Bronchial epithelial cell (primary cell): ENCODE measurements at regions not wholly inside any gene's neighbourhood (a gene's known extent, or its start where the extent isn't known, plus 50 kb on each side); places are given as distances from the start of the nearest gene placed in this dataset.

Experiments used
- DNase-seq: peaks from one replicate; pipeline ENCODE4 v3.0.0-alpha.2; 2010; ENCODE audit warnings: low read depth
- FAIRE-seq: peaks from 2 replicates; lab custom pipeline; 2011; peaks lifted over from hg19 to GRCh38; lab: Jason Lieb, UNC
- H3K27me3 ChIP-seq: 2 replicates; pipeline ENCODE4 v1.5.1; 2011; ENCODE audit warnings: low read length; ENCODE audit not compliant: control insufficient read depth, insufficient read depth
- H3K36me3 ChIP-seq: 2 replicates; pipeline ENCODE4 v1.5.1; 2011; ENCODE audit warnings: low read length; ENCODE audit not compliant: control insufficient read depth, insufficient read depth
- H3K4me3 ChIP-seq: 2 replicates; pipeline ENCODE4 v1.5.1; 2011; ENCODE audit warnings: mild to moderate bottlenecking, low read depth, low read length, control low read depth
- CTCF ChIP-seq: IDR thresholded peaks from 2 replicates; pipeline ENCODE4 v1.5.1; 2011; ENCODE audit warnings: mild to moderate bottlenecking, moderate library complexity, low read length, control low read depth, inconsistent platforms; ENCODE audit not compliant: insufficient read depth, severe bottlenecking

- H3K4me3 ChIP-seq, result no peak overlapping the region
- DNase-seq, result no peak
- H3K27me3 ChIP-seq, result no peaks in the 10 kb centered on the region
- FAIRE-seq, result no peak
- no peak for TF ChIP-seq CTCF
- no peaks in the 10 kb centered on the region for H3K36me3 ChIP-seq
These were observed 62.2 kb downstream of the GCNT4 start for GRCh38 chr5:74990194-74990593.

DNA sequence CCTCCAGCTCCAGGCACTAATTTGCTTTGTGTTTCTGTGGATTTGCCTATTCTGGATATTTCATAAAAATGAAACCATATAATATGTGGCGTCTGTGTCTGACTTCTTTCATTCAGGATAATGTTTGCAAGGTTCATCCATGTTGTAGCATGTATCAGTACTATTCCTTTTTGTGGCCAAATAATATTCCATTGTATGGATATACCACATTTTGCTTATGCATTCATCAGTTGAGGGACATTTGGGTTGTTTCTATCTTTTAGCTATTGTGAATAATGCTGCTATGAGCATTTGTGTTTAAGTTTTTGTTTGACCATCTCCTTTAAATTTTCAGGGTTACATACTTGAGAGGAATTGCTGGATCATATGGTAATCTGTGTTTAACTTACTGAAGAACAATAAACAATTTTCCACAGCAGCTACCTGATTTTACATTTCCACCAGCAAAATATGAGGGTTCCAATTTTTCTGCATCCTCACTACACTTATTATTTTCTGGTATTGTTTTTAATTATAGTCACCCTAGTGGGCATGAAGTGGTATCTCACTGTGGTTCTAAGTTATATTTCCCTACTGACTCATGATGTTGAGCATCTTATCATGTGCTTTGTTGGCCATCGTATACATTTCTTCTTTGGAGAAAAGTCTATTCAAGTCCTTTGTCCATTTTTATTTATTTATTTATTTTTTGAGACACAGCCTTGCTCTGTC, 63.9 kb downstream of the GCNT4 start:
- no peaks in the 10 kb centered on the region for H3K27me3 ChIP-seq
- DNase-seq (no peak), FAIRE-seq (no peak)
- no peaks in the 10 kb centered on the region for H3K36me3 ChIP-seq
- H3K4me3 ChIP-seq, result no peak overlapping the region
- TF ChIP-seq CTCF, result no peak

DNA sequence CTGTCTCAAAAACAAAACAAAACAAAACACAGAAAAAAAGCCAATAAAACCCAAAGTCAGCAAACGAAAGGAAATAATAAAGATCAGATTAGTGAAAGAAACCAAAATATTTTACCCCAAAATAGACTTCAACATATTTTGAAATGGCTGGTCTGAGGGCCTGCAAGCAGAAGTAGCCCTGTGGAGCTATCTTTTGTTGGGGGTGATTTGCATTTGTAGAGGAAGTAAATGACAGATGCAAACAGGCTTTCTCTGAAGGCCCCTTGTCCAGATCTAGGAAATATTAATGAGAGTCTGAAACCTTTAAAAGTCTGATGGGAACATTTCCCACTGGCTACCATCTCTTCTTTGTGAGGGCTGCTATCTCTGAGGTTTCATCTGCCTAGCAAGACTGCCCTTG, 74.0 kb downstream of the GCNT4 start:
- Histone ChIP-seq H3K36me3 (no peaks in the 10 kb centered on the region), H3K4me3 (no peak overlapping the region), H3K27me3 (no peaks in the 10 kb centered on the region)
- FAIRE-seq, result no peak
- no peak for DNase-seq
- no peak for TF ChIP-seq CTCF

- FAIRE-seq (no peak), DNase-seq (no peak)
- Histone ChIP-seq H3K4me3 (no peak overlapping the region), H3K27me3 (no peaks in the 10 kb centered on the region), H3K36me3 (no peaks in the 10 kb centered on the region)
- no peak for TF ChIP-seq CTCF
These were observed 74.9 kb downstream of the GCNT4 start for GRCh38 chr5:74977471-74977870.

- no peak for TF ChIP-seq CTCF
- no peaks in the 10 kb centered on the region for H3K27me3 ChIP-seq
- FAIRE-seq (no peak), DNase-seq (no peak)
- H3K4me3 ChIP-seq, result no peak overlapping the region
- no peaks in the 10 kb centered on the region for H3K36me3 ChIP-seq
These were observed 75.7 kb downstream of the GCNT4 start for GRCh38 chr5:74976651-74977050.

DNA sequence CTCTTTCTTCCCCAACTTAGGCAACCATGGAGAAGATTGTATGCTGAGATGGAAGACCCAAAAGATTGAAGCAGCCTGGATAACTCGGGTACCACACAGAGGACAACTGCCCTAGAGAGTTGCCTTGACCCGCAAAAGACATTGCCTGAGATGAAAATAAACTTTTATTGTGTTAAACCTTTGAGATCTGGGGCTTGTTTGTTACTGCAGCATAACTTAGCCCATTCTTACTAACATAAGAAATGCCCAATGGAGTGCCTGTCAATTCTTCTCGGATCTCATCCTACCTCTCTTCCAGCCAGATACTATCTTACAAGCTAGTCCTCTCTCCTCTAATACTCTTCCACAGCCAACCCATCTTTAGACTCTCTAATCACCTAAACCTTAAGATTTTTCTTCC, 76.8 kb downstream of the GCNT4 start:
- FAIRE-seq (no peak), DNase-seq (no peak)
- no peak for TF ChIP-seq CTCF
- no peak overlapping the region for H3K4me3 ChIP-seq
- H3K27me3 ChIP-seq, result no peaks in the 10 kb centered on the region
- H3K36me3 ChIP-seq, result no peaks in the 10 kb centered on the region
